Colonic mucosa (tissue), 4 donors: ENCODE measurements at regions not wholly inside any gene's neighbourhood (a gene's known extent, or its start where the extent isn't known, plus 50 kb on each side); places are given as distances from the start of the nearest gene placed in this dataset.

Experiments
- DNase-seq: peaks from one replicate; pipeline ENCODE4 v3.0.0-alpha.2; 2020
- H3K27ac ChIP-seq: fragments of 200-600 bp; one replicate; pipeline ENCODE4 v1.8.0; 2021
- H3K27me3 ChIP-seq: fragments of 200-600 bp; one replicate; pipeline ENCODE4 v1.8.0; 2021
- H3K36me3 ChIP-seq: fragments of 200-600 bp; one replicate; pipeline ENCODE4 v1.8.0; 2021
- H3K4me1 ChIP-seq: fragments of 200-600 bp; one replicate; pipeline ENCODE4 v1.8.0; 2021; ENCODE audit warnings: mild to moderate bottlenecking
- H3K4me3 ChIP-seq: fragments of 200-600 bp; one replicate; pipeline ENCODE4 v1.8.0; 2021
- H3K9ac ChIP-seq, 2 donors: one replicate each; pipeline ENCODE4 v1.7.0; 2013; ENCODE audit warnings: control low read depth in 2 of 2, low read depth in 2 of 2, low read length in 2 of 2
- H3K9me3 ChIP-seq: fragments of 200-600 bp; one replicate; pipeline ENCODE4 v1.8.0; 2021
- CTCF ChIP-seq: fragments of 200-600 bp; IDR thresholded peaks from one replicate; pipeline ENCODE4 v1.8.0; 2022; ENCODE audit warnings: antibody characterized with exemption, mild to moderate bottlenecking
- intact Hi-C: fragments of 100-400 bp; cut with DNase I; formaldehyde crosslinking; loops from one replicate; pipeline ENCODE4 v1.14.1; 2022
- donor health status: healthy.
- donor health status: DM: no; HTN: no; CAD: no.
- donor health status: DM: no; HTN: no; CAD: no.

DNA sequence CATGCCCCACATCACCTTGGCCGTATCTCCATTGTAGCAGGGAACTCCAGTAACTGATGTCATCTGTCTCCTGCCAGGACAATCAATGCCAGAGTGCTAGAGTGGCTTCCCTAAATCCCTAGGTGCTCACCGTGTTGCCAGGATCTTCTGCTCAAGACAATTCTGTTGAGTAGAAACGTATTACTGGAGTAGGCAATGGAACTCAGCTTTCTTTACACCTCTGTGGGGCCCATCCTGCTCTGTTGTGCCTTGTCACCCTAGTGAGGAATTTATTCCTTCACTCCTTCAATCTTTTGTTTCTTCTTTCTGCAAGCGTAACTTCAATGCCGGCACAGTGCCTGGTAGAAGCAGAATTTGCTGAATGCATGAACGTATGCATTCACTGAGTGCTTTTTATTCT lies 305.5 kb upstream of the ZMIZ1 start:
- H3K4me3 ChIP-seq = no peak overlapping the region
- H3K27me3 ChIP-seq = no peaks in the 10 kb centered on the region
- H3K9ac ChIP-seq = no peak overlapping the region
- no peak for TF ChIP-seq CTCF
- intact Hi-C loops = no loop called here
- H3K4me1 ChIP-seq = no peaks in the 10 kb centered on the region
- no peak for DNase-seq
- no peak overlapping the region for H3K27ac ChIP-seq
- no peaks in the 10 kb centered on the region for H3K36me3 ChIP-seq
- H3K9me3 ChIP-seq = no peaks in the 10 kb centered on the region

DNA sequence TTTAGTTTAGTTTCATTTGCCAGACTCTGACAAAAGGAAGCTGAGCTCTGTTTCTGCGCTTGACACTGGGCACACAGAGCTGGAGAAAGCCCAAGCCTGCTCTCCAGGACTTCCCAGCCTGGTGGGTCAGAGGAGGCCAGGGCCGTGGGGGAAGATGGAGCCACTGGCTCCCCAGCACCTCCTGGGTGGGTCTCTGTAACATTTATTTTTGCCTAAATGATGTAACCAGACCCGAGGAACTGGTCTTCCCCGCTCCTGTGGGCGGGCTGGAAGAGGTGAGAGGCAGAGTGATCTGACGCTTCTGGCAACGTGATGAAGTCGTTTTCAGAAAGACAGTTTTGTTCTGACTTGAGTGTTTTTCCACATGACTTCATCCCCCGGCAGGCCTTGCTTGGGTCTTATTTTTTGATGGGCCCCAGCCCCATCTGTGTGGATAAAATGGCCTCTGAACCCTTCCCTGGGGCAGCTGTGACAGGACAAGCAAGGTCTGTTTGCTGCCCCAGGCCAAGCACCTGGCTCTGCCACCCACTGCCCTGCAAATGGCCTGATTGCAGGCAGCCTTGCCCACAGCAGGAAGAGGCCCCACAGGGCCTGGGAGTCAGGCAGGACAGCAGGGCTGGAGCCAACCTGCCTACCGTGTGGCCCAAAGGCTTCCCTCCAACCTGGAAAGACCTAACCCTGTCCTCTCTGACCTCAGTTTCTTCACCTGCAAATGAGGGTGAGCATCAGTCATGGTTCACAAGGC lies 304.9 kb upstream of the ZMIZ1 start:
- no peak overlapping the region for H3K9ac ChIP-seq
- intact Hi-C loops = no loop called here
- no peaks in the 10 kb centered on the region for H3K9me3 ChIP-seq
- no peak overlapping the region for H3K27ac ChIP-seq
- no peak overlapping the region for H3K4me3 ChIP-seq
- DNase-seq = no peak
- no peaks in the 10 kb centered on the region for H3K36me3 ChIP-seq
- no peak for TF ChIP-seq CTCF
- H3K27me3 ChIP-seq = no peaks in the 10 kb centered on the region
- H3K4me1 ChIP-seq = no peaks in the 10 kb centered on the region

- H3K27ac ChIP-seq = no peak overlapping the region
- H3K36me3 ChIP-seq = no peaks in the 10 kb centered on the region
- TF ChIP-seq CTCF = no peak
- H3K9me3 ChIP-seq = no peaks in the 10 kb centered on the region
- no peaks in the 10 kb centered on the region for H3K4me1 ChIP-seq
- no peak overlapping the region for H3K9ac ChIP-seq
- H3K4me3 ChIP-seq = no peak overlapping the region
- intact Hi-C loops = no loop called here
- DNase-seq = no peak
- no peaks in the 10 kb centered on the region for H3K27me3 ChIP-seq
Measured at GRCh38 chr10:78764436-78764835, 304.3 kb upstream of the ZMIZ1 start.

DNA sequence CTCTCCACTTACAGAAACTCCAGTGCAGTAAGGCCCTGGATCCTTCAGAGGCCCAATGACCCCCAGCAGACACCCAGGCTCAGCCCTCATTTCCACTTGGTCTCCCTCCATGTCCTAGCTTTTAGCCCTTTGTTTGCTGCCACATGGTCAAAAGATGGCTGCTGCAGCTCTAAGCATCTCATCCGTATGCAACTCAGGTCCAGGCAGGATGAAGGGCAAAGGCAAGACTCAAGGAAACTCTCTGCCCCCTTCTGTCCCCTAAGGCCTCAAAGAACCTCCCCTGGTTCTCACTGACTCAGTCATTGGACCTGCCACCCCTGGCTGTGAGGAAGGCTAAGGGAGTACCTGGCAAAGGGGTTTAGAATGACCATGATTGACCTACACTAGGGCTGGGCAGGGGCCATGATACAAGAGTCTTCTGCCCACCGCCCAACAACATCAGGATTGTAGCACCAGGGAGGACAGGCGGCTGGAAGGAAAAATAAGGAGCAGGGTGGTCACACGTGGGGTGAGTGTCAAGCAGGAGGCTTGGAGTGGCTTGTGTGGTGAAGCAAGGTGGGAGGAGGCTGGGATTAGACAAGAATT lies 303.8 kb upstream of the ZMIZ1 start:
- no peak overlapping the region for H3K27ac ChIP-seq
- TF ChIP-seq CTCF = no peak
- no peak overlapping the region for H3K4me3 ChIP-seq
- no peaks in the 10 kb centered on the region for H3K27me3 ChIP-seq
- H3K9me3 ChIP-seq = no peaks in the 10 kb centered on the region
- DNase-seq = no peak
- intact Hi-C loops = no loop called here
- no peaks in the 10 kb centered on the region for H3K4me1 ChIP-seq
- no peaks in the 10 kb centered on the region for H3K36me3 ChIP-seq
- no peak overlapping the region for H3K9ac ChIP-seq

- intact Hi-C loops = no loop called here
- Histone ChIP-seq H3K9ac (no peak overlapping the region), H3K4me1 (no peaks in the 10 kb centered on the region), H3K27me3 (no peaks in the 10 kb centered on the region), H3K9me3 (no peaks in the 10 kb centered on the region), H3K36me3 (no peaks in the 10 kb centered on the region), H3K4me3 (no peak overlapping the region), H3K27ac (no peak overlapping the region)
- TF ChIP-seq CTCF = no peak
- no peak for DNase-seq
Measured at GRCh38 chr10:78765726-78766335, 302.9 kb upstream of the ZMIZ1 start.
